PC-9 (cell line): ENCODE measurements at regions not wholly inside any gene's neighbourhood (a gene's known extent, or its start where the extent isn't known, plus 50 kb on each side); places are given as distances from the start of the nearest gene placed in this dataset.
A peak's percentile ranks its signal among the peaks of the same experiment; 100 is the strongest.

Experiments
- BruUV-seq: library from RNA; stranded (reverse); fragments of 400-500 nt; replicated peaks from 2 replicates; lab custom pipeline; 2021; lab: Mats Ljungman, UMichigan
- CTCF ChIA-PET: fragments of 300-600 bp; sonication (Branson Sonifier 250); formaldehyde crosslinking; loops from one replicate; lab custom pipeline; 2022; ENCODE audit warnings: antibody characterized with exemption; lab: Charles Lee
- POLR2A ChIA-PET: fragments of 300-600 bp; sonication (Branson Sonifier 250); formaldehyde crosslinking; loops from one replicate; lab custom pipeline; 2022; ENCODE audit warnings: antibody characterized with exemption; ENCODE audit not compliant: unreplicated experiment; lab: Charles Lee
- DNase-seq, 2 experiments: peaks; one replicate each; pipeline versions ENCODE4 v3.0.0 to v3.0.0-alpha.2; 2015 to 2022; ENCODE audit warnings: mixed read lengths in 1 of 2
- H2AFZ ChIP-seq: fragments of 200-600 bp; sonication (generic); 2 replicates; pipeline ENCODE4 v1.8.1; 2017; ENCODE audit warnings: antibody characterized with exemption
- H3F3A ChIP-seq: fragments of 200-600 bp; sonication (generic); 2 replicates; pipeline ENCODE4 v1.8.1; 2017; ENCODE audit warnings: antibody characterized with exemption, mild to moderate bottlenecking, low read depth; ENCODE audit not compliant: insufficient read depth
- H3K27ac ChIP-seq: fragments of 200-600 bp; sonication (generic); 2 replicates; pipeline ENCODE4 v1.6.1; 2016; ENCODE audit warnings: mixed run types
- H3K27me3 ChIP-seq: fragments of 200-600 bp; sonication (generic); 2 replicates; pipeline ENCODE4 v1.6.1; 2016; ENCODE audit warnings: low read depth, mixed run types; ENCODE audit not compliant: insufficient read depth
- H3K36me3 ChIP-seq: fragments of 200-600 bp; sonication (generic); 2 replicates; pipeline ENCODE4 v1.6.1; 2016; ENCODE audit warnings: low read depth, mixed run types
- H3K4me1 ChIP-seq: fragments of 200-600 bp; sonication (generic); replicated peaks from 2 replicates; pipeline ENCODE4 v1.6.1; 2016; ENCODE audit warnings: mixed run types; ENCODE audit not compliant: insufficient read depth
- H3K4me2 ChIP-seq: fragments of 200-600 bp; sonication (generic); 2 replicates; pipeline ENCODE4 v1.6.1; 2017; ENCODE audit warnings: mixed run types
- H3K4me3 ChIP-seq: fragments of 200-600 bp; sonication (generic); 2 replicates; pipeline ENCODE4 v1.6.1; 2016; ENCODE audit warnings: mixed run types
- H3K79me2 ChIP-seq: fragments of 200-600 bp; sonication (generic); 2 replicates; pipeline ENCODE4 v1.6.1; 2017; ENCODE audit warnings: low read depth, mixed run types
- H3K9me2 ChIP-seq: fragments of 200-600 bp; sonication (generic); 2 replicates; pipeline ENCODE4 v1.8.1; 2017; ENCODE audit warnings: mild to moderate bottlenecking; ENCODE audit not compliant: insufficient read depth
- H3K9me3 ChIP-seq: fragments of 200-600 bp; sonication (generic); 2 replicates; pipeline ENCODE4 v1.8.1; 2016; ENCODE audit warnings: low read depth; ENCODE audit not compliant: insufficient read depth
- H4K20me1 ChIP-seq: fragments of 200-600 bp; sonication (generic); 2 replicates; pipeline ENCODE4 v1.8.1; 2017; ENCODE audit not compliant: insufficient read depth
- EZH2 ChIP-seq: fragments of 200-600 bp; sonication (generic); IDR thresholded peaks from 2 replicates; pipeline ENCODE4 v1.8.0; 2017; ENCODE audit warnings: antibody characterized with exemption, low read depth
- intact Hi-C: fragments of 100-400 bp; cut with micrococcal nuclease; formaldehyde crosslinking; loops from one replicate; pipeline ENCODE4 v1.10.0; 2022; ENCODE audit not compliant: unreplicated experiment
- TF ChIP-seq, protein P1 (sequence below): fragments of 200-600 bp; sonication (generic); conservative IDR thresholded peaks from 2 replicates; pipeline ENCODE4 v1.6.1; 2017; ENCODE audit warnings: mixed run types, antibody characterized with exemption, mild to moderate bottlenecking, moderate library complexity

DNA sequence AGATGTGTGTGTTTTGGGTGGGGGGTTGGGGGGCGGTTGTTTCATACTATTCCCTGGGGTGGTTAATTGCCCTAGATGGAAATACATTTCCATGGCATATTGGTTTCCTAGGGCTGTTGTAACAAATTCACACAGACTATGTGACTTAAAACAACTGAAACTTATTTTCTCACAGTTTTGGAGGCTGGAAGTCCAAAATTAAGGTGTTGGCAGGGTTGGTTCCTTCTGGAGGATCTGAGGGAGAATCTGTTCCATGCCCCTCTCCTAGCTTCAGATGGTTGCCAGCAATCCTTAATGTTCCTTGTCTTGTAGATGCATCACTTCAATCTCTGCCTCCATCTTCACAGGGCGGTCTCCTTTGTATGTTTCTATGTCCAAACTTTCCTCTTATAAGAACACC is 353.7 kb upstream of the ACTBL2 start:
- ChIA-PET POLR2A (no interaction called here), CTCF (no interaction called here)
- H3F3A ChIP-seq: peaks cover 34% of the 10 kb centered on the region
- H3K27me3 ChIP-seq: no peaks in the 10 kb centered on the region
- TF ChIP-seq, protein P1, sequence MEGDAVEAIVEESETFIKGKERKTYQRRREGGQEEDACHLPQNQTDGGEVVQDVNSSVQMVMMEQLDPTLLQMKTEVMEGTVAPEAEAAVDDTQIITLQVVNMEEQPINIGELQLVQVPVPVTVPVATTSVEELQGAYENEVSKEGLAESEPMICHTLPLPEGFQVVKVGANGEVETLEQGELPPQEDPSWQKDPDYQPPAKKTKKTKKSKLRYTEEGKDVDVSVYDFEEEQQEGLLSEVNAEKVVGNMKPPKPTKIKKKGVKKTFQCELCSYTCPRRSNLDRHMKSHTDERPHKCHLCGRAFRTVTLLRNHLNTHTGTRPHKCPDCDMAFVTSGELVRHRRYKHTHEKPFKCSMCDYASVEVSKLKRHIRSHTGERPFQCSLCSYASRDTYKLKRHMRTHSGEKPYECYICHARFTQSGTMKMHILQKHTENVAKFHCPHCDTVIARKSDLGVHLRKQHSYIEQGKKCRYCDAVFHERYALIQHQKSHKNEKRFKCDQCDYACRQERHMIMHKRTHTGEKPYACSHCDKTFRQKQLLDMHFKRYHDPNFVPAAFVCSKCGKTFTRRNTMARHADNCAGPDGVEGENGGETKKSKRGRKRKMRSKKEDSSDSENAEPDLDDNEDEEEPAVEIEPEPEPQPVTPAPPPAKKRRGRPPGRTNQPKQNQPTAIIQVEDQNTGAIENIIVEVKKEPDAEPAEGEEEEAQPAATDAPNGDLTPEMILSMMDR: no peak
- TF ChIP-seq EZH2: no peak
- intact Hi-C loops: loop anchor here (5.0 kb wide), 2 partner anchors 144 to 334 kb away; no protein-coding TSS in a partner anchor
- no peaks in the 10 kb centered on the region for H3K9me2 ChIP-seq
- H3K4me1 ChIP-seq: peaks cover 43% of the 10 kb centered on the region
- no peak for DNase-seq
- BruUV-seq: no TSS peak
- peaks cover 18% of the 10 kb centered on the region for H3K9me3 ChIP-seq
- peaks cover 10% of the 10 kb centered on the region; the same call in 1 of the 2 replicates for H3K36me3 ChIP-seq
- H3K79me2 ChIP-seq: no peaks in the 10 kb centered on the region
- H3K27ac ChIP-seq: no peak overlapping the region
- H4K20me1 ChIP-seq: no peaks in the 10 kb centered on the region
- no peak overlapping the region for H3K4me2 ChIP-seq
- H2AFZ ChIP-seq: no peak overlapping the region
- no peak overlapping the region for H3K4me3 ChIP-seq

DNA sequence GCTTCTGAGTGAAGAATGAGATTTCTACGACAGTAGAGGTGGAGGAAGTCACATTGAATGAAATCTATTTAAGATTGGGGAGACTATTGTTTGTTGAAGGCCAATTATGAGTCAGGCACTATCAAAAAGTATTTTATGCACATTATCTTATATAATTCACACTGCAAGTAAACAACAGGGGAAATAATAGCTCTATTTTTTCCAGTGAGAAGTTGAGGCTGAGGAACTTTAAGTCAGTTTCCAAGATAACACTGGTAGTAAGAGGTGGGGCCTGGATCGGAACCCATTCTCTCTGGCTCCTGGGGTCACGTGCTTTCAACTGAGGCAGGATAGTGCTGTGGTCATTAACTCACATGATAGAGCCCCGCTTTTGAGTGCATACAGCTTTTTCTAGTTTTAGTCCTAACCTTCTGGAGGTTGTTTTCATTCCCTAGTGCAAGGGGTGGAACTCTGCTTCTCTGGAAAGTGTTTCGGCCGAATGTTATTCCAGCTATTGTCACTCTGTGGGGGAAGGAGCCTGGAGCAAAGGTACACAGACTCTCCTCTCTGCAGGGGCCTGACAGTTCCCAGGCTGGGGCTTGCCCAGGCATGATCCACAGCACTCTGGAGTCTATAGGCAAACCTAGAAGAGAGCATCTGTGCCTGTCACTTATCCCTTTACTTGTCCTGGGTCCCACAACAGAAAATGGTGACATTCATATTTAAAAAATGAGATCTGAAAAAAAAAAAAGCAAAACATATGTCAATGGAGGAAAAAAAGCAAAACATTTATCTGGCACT is 352.4 kb upstream of the ACTBL2 start:
- H3K36me3 ChIP-seq: no peaks in the 10 kb centered on the region
- no peak overlapping the region for H3K27ac ChIP-seq
- H4K20me1 ChIP-seq: no peaks in the 10 kb centered on the region
- ChIA-PET POLR2A (interaction anchor here (0.5 to 0.8 kb wide), 3 partner anchors 9 to 626 kb away, joined by 3 to 14 read pairs (median 6); no protein-coding TSS in a partner anchor), CTCF (no interaction called here)
- H2AFZ ChIP-seq: no peak overlapping the region
- DNase-seq: no peak
- H3K4me1 ChIP-seq: peaks cover 30% of the 10 kb centered on the region
- peaks cover 23% of the 10 kb centered on the region for H3F3A ChIP-seq
- intact Hi-C loops: loop anchor here (5.0 kb wide), 2 partner anchors 143 to 333 kb away; no protein-coding TSS in a partner anchor
- no peak overlapping the region for H3K4me3 ChIP-seq
- H3K27me3 ChIP-seq: no peaks in the 10 kb centered on the region
- BruUV-seq: no TSS peak
- H3K4me2 ChIP-seq: no peak overlapping the region
- H3K9me2 ChIP-seq: no peaks in the 10 kb centered on the region
- no peaks in the 10 kb centered on the region for H3K79me2 ChIP-seq
- peaks cover 15% of the 10 kb centered on the region for H3K9me3 ChIP-seq
- TF ChIP-seq, protein P1: no peak
- TF ChIP-seq EZH2: no peak

DNA sequence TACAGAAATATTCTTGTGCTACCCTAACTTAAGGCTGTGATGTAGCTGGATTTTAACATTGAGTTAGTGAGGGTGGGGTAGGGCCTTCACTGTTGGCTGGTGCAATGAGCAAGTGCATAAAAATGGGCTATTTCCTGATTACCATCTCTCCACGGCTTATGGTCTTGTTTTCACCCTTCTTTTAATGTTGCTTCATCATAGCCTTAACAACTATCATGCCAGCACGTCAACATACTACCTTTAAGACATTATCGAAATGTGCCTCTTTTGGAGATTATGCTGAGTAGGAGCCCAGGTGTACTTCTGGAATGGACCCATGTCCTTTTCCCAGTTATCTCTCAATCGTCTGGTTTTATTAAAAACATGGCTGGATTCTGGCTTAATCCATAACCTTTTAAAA is 350.9 kb upstream of the ACTBL2 start:
- peaks cover 15% of the 10 kb centered on the region for H3K4me1 ChIP-seq
- BruUV-seq: TSS peak; percentile 95
- peaks cover 15% of the 10 kb centered on the region for H3K9me3 ChIP-seq
- H3K27me3 ChIP-seq: no peaks in the 10 kb centered on the region
- H2AFZ ChIP-seq: no peak overlapping the region
- H3K9me2 ChIP-seq: no peaks in the 10 kb centered on the region
- ChIA-PET POLR2A (interaction anchor here (0.5 to 0.8 kb wide), 4 partner anchors 8 to 426 kb away, joined by 3 to 6 read pairs (median 4); no protein-coding TSS in a partner anchor), CTCF (interaction anchor here (0.8 kb wide), 1 partner anchor 184 kb away, joined by 4 read pairs; no protein-coding TSS in a partner anchor)
- H3K36me3 ChIP-seq: 0 out of 2 replicates have a peak, but pooled peaks cover 5% of the 10 kb centered on the region
- H3F3A ChIP-seq: peaks cover 10% of the 10 kb centered on the region; the same call in 1 of the 2 replicates
- no peak overlapping the region for H3K4me3 ChIP-seq
- TF ChIP-seq EZH2: no peak
- TF ChIP-seq, protein P1: no peak
- intact Hi-C loops: loop anchor here (2.0 kb wide), 2 partner anchors 29 to 425 kb away; no protein-coding TSS in a partner anchor
- no peak overlapping the region for H3K4me2 ChIP-seq
- no peaks in the 10 kb centered on the region for H4K20me1 ChIP-seq
- H3K79me2 ChIP-seq: no peaks in the 10 kb centered on the region
- no peak overlapping the region for H3K27ac ChIP-seq
- DNase-seq: no peak
